WTC11 (cell line): ENCODE measurements at regions not wholly inside any gene's neighbourhood (a gene's known extent, or its start where the extent isn't known, plus 50 kb on each side); places are given as distances from the start of the nearest gene placed in this dataset.

Experiments used
- ATAC-seq: fragments of 200-7000 bp; cut with Tn5 transposase; 2 replicates; pipeline ENCODE4 v1.10.0; 2021; ENCODE audit warnings: mild to moderate bottlenecking, moderate library complexity
- CTCF ChIA-PET: fragments of 300-600 bp; sonication (Branson Sonifier 250); formaldehyde crosslinking; loops from one replicate; lab custom pipeline; 2021; ENCODE audit warnings: antibody characterized with exemption; lab: Charles Lee
- POLR2A ChIA-PET: fragments of 350-600 bp; sonication (Branson Sonifier 250); formaldehyde crosslinking; loops from one replicate; lab custom pipeline; 2021; ENCODE audit warnings: antibody characterized with exemption; lab: Charles Lee
- DNase-seq: peaks from one replicate; pipeline ENCODE4 v3.0.0; 2021; ENCODE audit warnings: low spot score
- H3K27ac Mint-ChIP-seq: 2 replicates; pipeline ENCODE4 v1.8.0; 2021; ENCODE audit warnings: mixed read lengths
- H3K27me3 Mint-ChIP-seq: 2 replicates; pipeline ENCODE4 v1.8.0; 2021; ENCODE audit warnings: low read depth, mild to moderate bottlenecking, moderate library complexity, mixed read lengths
- H3K36me3 Mint-ChIP-seq: 2 replicates; pipeline ENCODE4 v1.8.0; 2021; ENCODE audit warnings: mixed read lengths
- H3K4me1 Mint-ChIP-seq: 2 replicates; pipeline ENCODE4 v1.8.0; 2022; ENCODE audit warnings: mixed read lengths
- H3K4me3 Mint-ChIP-seq: 2 replicates; pipeline ENCODE4 v1.8.0; 2021; ENCODE audit warnings: mild to moderate bottlenecking, moderate library complexity, mixed read lengths
- H3K9me3 Mint-ChIP-seq: 2 replicates; pipeline ENCODE4 v1.8.0; 2021; ENCODE audit warnings: mixed read lengths
- FOXK1 ChIP-seq: sonication (generic); formaldehyde crosslinking; IDR thresholded peaks from 2 replicates; pipeline ENCODE4 v1.8.0; 2022; ENCODE audit warnings: mild to moderate bottlenecking, moderate library complexity, missing genetic modification reagents
- GABPB1 ChIP-seq: sonication (generic); formaldehyde crosslinking; IDR thresholded peaks from 2 replicates; pipeline ENCODE4 v1.8.1; 2023; ENCODE audit warnings: mild to moderate bottlenecking, missing genetic modification reagents
- GRHL2 ChIP-seq: fragments of 250-450 bp; sonication (Bioruptor Pico); IDR thresholded peaks from 2 replicates; pipeline ENCODE4 v1.8.0; 2022; ENCODE audit warnings: mild to moderate bottlenecking, moderate library complexity; ENCODE audit not compliant: insufficient replicate concordance, severe bottlenecking
- HMGA2 ChIP-seq: fragments of 250-450 bp; sonication (Bioruptor Pico); IDR thresholded peaks from 2 replicates; pipeline ENCODE4 v1.4.0; 2021; ENCODE audit warnings: mild to moderate bottlenecking, moderate library complexity
- IRF2 ChIP-seq: sonication (generic); formaldehyde crosslinking; IDR thresholded peaks from 2 replicates; pipeline ENCODE4 v1.8.0; 2022; ENCODE audit warnings: low read depth, missing genetic modification reagents, borderline replicate concordance
- MYBL2 ChIP-seq: sonication (generic); formaldehyde crosslinking; IDR thresholded peaks from 2 replicates; pipeline ENCODE4 v1.8.1; 2023; ENCODE audit warnings: mild to moderate bottlenecking, moderate library complexity, missing genetic modification reagents
- NFE2L1 ChIP-seq: sonication (generic); formaldehyde crosslinking; IDR thresholded peaks from 2 replicates; pipeline ENCODE4 v1.8.1; 2023; ENCODE audit warnings: missing genetic modification reagents
- OVOL2 ChIP-seq: fragments of 250-450 bp; sonication (Bioruptor Pico); IDR thresholded peaks from 2 replicates; pipeline ENCODE4 v1.9.0; 2021; ENCODE audit warnings: mild to moderate bottlenecking, borderline replicate concordance
- RORB ChIP-seq: fragments of 250-450 bp; sonication (Bioruptor Pico); IDR thresholded peaks from 2 replicates; pipeline ENCODE4 v1.9.0; 2021; ENCODE audit warnings: mild to moderate bottlenecking
- SMAD4 ChIP-seq: sonication (generic); formaldehyde crosslinking; IDR thresholded peaks from 2 replicates; pipeline ENCODE4 v1.8.0; 2022; ENCODE audit warnings: mild to moderate bottlenecking, missing genetic modification reagents
- SP1 ChIP-seq: sonication (generic); formaldehyde crosslinking; conservative IDR thresholded peaks from 2 replicates; pipeline ENCODE4 v1.8.1; 2022; ENCODE audit warnings: missing genetic modification reagents
- ZNF121 ChIP-seq: sonication (generic); formaldehyde crosslinking; IDR thresholded peaks from 2 replicates; pipeline ENCODE4 v1.8.0; 2023; ENCODE audit warnings: missing genetic modification reagents
- ZNF219 ChIP-seq: sonication (generic); formaldehyde crosslinking; IDR thresholded peaks from 2 replicates; pipeline ENCODE4 v1.8.0; 2023; ENCODE audit warnings: missing genetic modification reagents, mild to moderate bottlenecking, borderline replicate concordance
- ZNF317 ChIP-seq: sonication (generic); formaldehyde crosslinking; IDR thresholded peaks from 2 replicates; pipeline ENCODE4 v1.8.1; 2023; ENCODE audit warnings: low read depth, mild to moderate bottlenecking, moderate library complexity, missing genetic modification reagents, borderline replicate concordance
- ZNF423 ChIP-seq: fragments of 250-450 bp; sonication (Bioruptor Pico); IDR thresholded peaks from 2 replicates; pipeline ENCODE4 v2.1.2; 2022; ENCODE audit warnings: mild to moderate bottlenecking, moderate library complexity
- ZNF671 ChIP-seq: fragments of 250-450 bp; sonication (Bioruptor Pico); IDR thresholded peaks from 2 replicates; pipeline ENCODE4 v1.8.0; 2021; ENCODE audit warnings: mild to moderate bottlenecking
- TF ChIP-seq, protein P1 (sequence below): sonication (generic); formaldehyde crosslinking; IDR thresholded peaks from 2 replicates; pipeline ENCODE4 v1.8.1; 2022; ENCODE audit warnings: mild to moderate bottlenecking, missing genetic modification reagents, moderate library complexity, borderline replicate concordance
- TF ChIP-seq, protein P2 (sequence below): sonication (generic); formaldehyde crosslinking; IDR thresholded peaks from 2 replicates; pipeline ENCODE4 v1.8.1; 2023; ENCODE audit warnings: mild to moderate bottlenecking, moderate library complexity, missing genetic modification reagents
- TF ChIP-seq, protein P3 (sequence below): sonication (generic); formaldehyde crosslinking; IDR thresholded peaks from 2 replicates; pipeline ENCODE4 v1.8.0; 2022; ENCODE audit warnings: mild to moderate bottlenecking, missing genetic modification reagents
- TF ChIP-seq, protein P4 (sequence below): fragments of 250-450 bp; sonication (Bioruptor Pico); IDR thresholded peaks from 2 replicates; pipeline ENCODE4 v1.9.0; 2021; ENCODE audit warnings: moderate library complexity, mild to moderate bottlenecking, inconsistent platforms, borderline replicate concordance
- TF ChIP-seq, protein P5 (sequence below): sonication (generic); formaldehyde crosslinking; conservative IDR thresholded peaks from 2 replicates; pipeline ENCODE4 v1.8.1; 2022; ENCODE audit warnings: mild to moderate bottlenecking, missing genetic modification reagents
- TF ChIP-seq, protein P6 (sequence below): sonication (generic); formaldehyde crosslinking; IDR thresholded peaks from 2 replicates; pipeline ENCODE4 v1.8.0; 2022; ENCODE audit warnings: mild to moderate bottlenecking, missing genetic modification reagents
- TF ChIP-seq, protein P7 (sequence below): sonication (generic); formaldehyde crosslinking; IDR thresholded peaks from 2 replicates; pipeline ENCODE4 v1.8.0; 2023; ENCODE audit warnings: missing genetic modification reagents
- TF ChIP-seq, protein P8 (sequence below): sonication (generic); formaldehyde crosslinking; IDR thresholded peaks from 2 replicates; pipeline ENCODE4 v1.8.0; 2023; ENCODE audit warnings: missing genetic modification reagents, mild to moderate bottlenecking, borderline replicate concordance

DNA sequence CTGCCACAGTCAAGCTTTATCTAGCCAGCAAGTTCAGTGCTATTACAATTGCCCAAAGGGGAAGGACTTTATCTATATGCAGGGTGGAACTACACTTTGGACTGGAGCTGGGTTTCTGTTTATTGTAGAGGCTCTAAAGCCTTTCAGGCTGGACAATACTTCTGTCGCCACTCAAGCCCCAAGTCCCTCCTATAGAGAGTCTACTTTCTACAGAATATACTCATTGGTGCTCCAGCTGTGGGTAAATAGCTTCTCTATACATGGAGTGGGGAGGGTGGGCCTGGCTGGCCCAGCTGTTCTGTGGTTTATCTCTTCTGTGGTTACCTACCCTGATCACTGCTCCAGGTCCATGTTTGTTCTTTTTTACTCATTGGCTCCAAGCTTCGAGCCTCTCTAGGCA lies 151.8 kb upstream of the MYLIP start (continued):
- TF ChIP-seq ZNF317 (CRISPR knock-in tag): no peak

DNA sequence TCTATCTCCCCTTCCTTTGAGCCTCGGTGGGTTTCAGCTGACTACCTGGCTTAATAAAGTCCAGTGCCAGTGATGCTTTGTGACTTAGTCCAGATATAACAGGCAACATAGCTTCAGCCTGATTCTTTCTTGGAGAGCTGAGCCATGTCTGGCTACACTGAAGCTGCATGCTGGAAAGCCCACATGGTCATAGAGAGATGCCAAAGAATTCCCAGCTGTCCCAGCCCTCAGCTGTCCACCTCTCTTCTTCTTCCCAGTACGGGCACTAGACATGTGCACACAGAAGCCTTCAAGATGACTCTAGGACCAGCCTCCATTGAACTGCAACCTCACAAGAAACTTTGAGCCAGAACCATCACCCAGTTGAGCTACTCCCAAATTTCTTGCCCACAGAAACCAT lies 154.1 kb upstream of the MYLIP start:
- DNase-seq (no peak), ATAC-seq (no peak)
- no peak overlapping the region for H3K27ac Mint-ChIP-seq
- ChIA-PET POLR2A (no interaction called here), CTCF (interaction anchor here (1.2 kb wide), 1 partner anchor 62 kb away, joined by 3 read pairs; no protein-coding TSS in a partner anchor)
- H3K27me3 Mint-ChIP-seq: no peaks in the 10 kb centered on the region
- H3K4me1 Mint-ChIP-seq: peaks cover 3% of the 10 kb centered on the region; the same call in 1 of the 2 replicates
- H3K36me3 Mint-ChIP-seq: peaks cover 12% of the 10 kb centered on the region
- peaks cover 27% of the 10 kb centered on the region for H3K9me3 Mint-ChIP-seq
- no peak overlapping the region for H3K4me3 Mint-ChIP-seq
- TF ChIP-seq, protein P1, sequence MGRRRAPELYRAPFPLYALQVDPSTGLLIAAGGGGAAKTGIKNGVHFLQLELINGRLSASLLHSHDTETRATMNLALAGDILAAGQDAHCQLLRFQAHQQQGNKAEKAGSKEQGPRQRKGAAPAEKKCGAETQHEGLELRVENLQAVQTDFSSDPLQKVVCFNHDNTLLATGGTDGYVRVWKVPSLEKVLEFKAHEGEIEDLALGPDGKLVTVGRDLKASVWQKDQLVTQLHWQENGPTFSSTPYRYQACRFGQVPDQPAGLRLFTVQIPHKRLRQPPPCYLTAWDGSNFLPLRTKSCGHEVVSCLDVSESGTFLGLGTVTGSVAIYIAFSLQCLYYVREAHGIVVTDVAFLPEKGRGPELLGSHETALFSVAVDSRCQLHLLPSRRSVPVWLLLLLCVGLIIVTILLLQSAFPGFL (CRISPR knock-in tag): no peak
- no peak for TF ChIP-seq ZNF671 (CRISPR knock-in tag)
- no peak for TF ChIP-seq NFE2L1 (CRISPR knock-in tag)
- TF ChIP-seq SMAD4 (CRISPR knock-in tag): no peak
- no peak for TF ChIP-seq GRHL2
- TF ChIP-seq, protein P2, sequence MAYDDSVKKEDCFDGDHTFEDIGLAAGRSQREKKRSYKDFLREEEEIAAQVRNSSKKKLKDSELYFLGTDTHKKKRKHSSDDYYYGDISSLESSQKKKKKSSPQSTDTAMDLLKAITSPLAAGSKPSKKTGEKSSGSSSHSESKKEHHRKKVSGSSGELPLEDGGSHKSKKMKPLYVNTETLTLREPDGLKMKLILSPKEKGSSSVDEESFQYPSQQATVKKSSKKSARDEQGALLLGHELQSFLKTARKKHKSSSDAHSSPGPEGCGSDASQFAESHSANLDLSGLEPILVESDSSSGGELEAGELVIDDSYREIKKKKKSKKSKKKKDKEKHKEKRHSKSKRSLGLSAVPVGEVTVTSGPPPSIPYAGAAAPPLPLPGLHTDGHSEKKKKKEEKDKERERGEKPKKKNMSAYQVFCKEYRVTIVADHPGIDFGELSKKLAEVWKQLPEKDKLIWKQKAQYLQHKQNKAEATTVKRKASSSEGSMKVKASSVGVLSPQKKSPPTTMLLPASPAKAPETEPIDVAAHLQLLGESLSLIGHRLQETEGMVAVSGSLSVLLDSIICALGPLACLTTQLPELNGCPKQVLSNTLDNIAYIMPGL (CRISPR knock-in tag): no peak
- TF ChIP-seq, protein P3, sequence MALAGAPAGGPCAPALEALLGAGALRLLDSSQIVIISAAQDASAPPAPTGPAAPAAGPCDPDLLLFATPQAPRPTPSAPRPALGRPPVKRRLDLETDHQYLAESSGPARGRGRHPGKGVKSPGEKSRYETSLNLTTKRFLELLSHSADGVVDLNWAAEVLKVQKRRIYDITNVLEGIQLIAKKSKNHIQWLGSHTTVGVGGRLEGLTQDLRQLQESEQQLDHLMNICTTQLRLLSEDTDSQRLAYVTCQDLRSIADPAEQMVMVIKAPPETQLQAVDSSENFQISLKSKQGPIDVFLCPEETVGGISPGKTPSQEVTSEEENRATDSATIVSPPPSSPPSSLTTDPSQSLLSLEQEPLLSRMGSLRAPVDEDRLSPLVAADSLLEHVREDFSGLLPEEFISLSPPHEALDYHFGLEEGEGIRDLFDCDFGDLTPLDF (CRISPR knock-in tag): no peak
- TF ChIP-seq MYBL2: no peak
- no peak for TF ChIP-seq HMGA2 (CRISPR knock-in tag)
- TF ChIP-seq, protein P4, sequence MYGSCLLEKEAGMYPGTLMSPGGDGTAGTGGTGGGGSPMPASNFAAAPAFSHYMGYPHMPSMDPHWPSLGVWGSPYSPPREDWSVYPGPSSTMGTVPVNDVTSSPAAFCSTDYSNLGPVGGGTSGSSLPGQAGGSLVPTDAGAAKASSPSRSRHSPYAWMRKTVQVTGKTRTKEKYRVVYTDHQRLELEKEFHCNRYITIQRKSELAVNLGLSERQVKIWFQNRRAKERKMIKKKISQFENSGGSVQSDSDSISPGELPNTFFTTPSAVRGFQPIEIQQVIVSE (CRISPR knock-in tag): no peak
- TF ChIP-seq, protein P5, sequence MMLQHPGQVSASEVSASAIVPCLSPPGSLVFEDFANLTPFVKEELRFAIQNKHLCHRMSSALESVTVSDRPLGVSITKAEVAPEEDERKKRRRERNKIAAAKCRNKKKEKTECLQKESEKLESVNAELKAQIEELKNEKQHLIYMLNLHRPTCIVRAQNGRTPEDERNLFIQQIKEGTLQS (CRISPR knock-in tag): no peak
- TF ChIP-seq, protein P6, sequence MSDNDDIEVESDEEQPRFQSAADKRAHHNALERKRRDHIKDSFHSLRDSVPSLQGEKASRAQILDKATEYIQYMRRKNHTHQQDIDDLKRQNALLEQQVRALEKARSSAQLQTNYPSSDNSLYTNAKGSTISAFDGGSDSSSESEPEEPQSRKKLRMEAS (CRISPR knock-in tag): no peak
- TF ChIP-seq, protein P7, sequence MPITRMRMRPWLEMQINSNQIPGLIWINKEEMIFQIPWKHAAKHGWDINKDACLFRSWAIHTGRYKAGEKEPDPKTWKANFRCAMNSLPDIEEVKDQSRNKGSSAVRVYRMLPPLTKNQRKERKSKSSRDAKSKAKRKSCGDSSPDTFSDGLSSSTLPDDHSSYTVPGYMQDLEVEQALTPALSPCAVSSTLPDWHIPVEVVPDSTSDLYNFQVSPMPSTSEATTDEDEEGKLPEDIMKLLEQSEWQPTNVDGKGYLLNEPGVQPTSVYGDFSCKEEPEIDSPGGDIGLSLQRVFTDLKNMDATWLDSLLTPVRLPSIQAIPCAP (CRISPR knock-in tag): no peak
- no peak for TF ChIP-seq ZNF219 (CRISPR knock-in tag)
- no peak for TF ChIP-seq ZNF423 (CRISPR knock-in tag)
- no peak for TF ChIP-seq GABPB1
- no peak for TF ChIP-seq OVOL2 (CRISPR knock-in tag)
- TF ChIP-seq SP1: no peak

DNA sequence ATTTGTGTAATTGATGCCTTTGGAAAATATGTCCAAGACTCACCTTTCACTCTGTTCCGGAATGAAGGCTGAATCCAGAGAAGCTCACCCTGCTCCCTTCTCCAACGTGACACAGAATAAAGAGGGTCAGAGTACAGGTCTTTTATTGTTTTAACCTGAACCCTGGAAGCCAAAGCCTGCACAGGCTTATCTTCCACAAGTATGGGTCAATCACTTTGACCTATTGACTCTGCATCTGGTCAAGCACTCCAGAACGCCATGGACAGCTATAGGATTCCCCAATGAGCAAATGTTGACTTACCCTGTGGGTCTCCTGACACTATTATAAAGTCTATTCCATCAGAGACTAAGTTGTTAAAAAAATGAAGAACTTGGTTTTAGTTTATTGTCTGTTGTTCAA lies 158.4 kb upstream of the MYLIP start:
- TF ChIP-seq RORB (CRISPR knock-in tag) (no peak), ZNF121 (CRISPR knock-in tag) (no peak), IRF2 (no peak), FOXK1 (CRISPR knock-in tag) (no peak)
- TF ChIP-seq, protein P8, sequence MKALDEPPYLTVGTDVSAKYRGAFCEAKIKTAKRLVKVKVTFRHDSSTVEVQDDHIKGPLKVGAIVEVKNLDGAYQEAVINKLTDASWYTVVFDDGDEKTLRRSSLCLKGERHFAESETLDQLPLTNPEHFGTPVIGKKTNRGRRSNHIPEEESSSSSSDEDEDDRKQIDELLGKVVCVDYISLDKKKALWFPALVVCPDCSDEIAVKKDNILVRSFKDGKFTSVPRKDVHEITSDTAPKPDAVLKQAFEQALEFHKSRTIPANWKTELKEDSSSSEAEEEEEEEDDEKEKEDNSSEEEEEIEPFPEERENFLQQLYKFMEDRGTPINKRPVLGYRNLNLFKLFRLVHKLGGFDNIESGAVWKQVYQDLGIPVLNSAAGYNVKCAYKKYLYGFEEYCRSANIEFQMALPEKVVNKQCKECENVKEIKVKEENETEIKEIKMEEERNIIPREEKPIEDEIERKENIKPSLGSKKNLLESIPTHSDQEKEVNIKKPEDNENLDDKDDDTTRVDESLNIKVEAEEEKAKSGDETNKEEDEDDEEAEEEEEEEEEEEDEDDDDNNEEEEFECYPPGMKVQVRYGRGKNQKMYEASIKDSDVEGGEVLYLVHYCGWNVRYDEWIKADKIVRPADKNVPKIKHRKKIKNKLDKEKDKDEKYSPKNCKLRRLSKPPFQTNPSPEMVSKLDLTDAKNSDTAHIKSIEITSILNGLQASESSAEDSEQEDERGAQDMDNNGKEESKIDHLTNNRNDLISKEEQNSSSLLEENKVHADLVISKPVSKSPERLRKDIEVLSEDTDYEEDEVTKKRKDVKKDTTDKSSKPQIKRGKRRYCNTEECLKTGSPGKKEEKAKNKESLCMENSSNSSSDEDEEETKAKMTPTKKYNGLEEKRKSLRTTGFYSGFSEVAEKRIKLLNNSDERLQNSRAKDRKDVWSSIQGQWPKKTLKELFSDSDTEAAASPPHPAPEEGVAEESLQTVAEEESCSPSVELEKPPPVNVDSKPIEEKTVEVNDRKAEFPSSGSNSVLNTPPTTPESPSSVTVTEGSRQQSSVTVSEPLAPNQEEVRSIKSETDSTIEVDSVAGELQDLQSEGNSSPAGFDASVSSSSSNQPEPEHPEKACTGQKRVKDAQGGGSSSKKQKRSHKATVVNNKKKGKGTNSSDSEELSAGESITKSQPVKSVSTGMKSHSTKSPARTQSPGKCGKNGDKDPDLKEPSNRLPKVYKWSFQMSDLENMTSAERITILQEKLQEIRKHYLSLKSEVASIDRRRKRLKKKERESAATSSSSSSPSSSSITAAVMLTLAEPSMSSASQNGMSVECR (CRISPR knock-in tag): no peak
- H3K4me1 Mint-ChIP-seq: no peaks in the 10 kb centered on the region
- DNase-seq: no peak
- no peak overlapping the region for H3K27ac Mint-ChIP-seq
- no peak for ATAC-seq
- CTCF ChIA-PET: no interaction called here
- H3K27me3 Mint-ChIP-seq: no peaks in the 10 kb centered on the region; the same call in 1 of the 2 replicates
- H3K36me3 Mint-ChIP-seq: peaks cover 12% of the 10 kb centered on the region
- POLR2A ChIA-PET: no interaction called here
- no peak overlapping the region for H3K4me3 Mint-ChIP-seq
- peaks cover 38% of the 10 kb centered on the region for H3K9me3 Mint-ChIP-seq
